ENCODE measurements at regions not wholly inside any gene's neighbourhood (a gene's known extent, or its start where the extent isn't known, plus 50 kb on each side); places are given as distances from the start of the nearest gene placed in this dataset.

- ATAC-seq: no peak
- TF ChIP-seq ZFP30 (CRISPR knock-in tag; IDR thresholded peaks at IDR 0.05) (no peak), ESRRG (CRISPR knock-in tag; IDR thresholded peaks at IDR 0.05) (no peak), ARNTL (CRISPR knock-in tag; IDR thresholded peaks at IDR 0.05; ENCODE audit: borderline replicate concordance, low read depth) (no peak), CSDC2 (CRISPR knock-in tag; IDR thresholded peaks at IDR 0.05) (no peak)
These were observed 218.0 kb upstream of the PREP start for GRCh38 chr6:105620878-105621277.

DNA sequence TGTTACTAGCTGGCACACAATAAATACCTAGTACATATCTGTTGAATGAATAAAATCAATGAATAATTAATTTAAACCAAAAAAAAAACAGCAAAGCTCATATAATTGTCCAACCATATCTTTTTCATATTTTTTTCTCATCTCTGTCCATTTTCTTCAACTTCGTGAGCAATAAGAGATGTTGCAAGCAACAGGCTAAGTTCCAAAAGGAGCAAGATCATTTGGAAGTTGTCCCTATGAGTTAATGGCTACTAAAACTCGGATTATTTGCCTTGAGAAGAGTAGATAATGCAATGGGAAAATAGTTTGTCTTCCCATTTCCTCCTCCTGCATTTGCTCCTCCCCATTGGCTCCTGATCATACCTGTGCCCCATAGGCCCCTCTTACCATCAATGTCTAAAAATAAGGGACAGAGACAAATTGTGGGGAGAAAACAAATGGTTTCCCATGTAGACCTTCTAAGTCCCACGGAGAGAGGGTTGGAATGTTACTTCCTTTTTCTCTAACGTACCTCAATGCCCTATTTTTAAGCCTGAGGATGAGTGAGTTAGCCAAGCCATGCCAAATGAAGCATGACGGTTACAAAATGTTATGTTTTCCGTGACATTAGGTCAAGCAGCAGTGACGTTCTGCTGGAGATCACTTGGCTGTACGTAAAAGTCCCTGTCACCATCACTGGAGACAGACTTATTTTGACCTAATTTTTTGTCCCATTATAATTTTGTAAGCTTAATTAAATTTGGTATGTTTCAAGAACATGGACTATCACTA, 217.3 kb upstream of the PREP start:
- no peak for ATAC-seq
- no peak for TF ChIP-seq ESRRG (CRISPR knock-in tag; IDR thresholded peaks at IDR 0.05)
- TF ChIP-seq, protein P1, sequence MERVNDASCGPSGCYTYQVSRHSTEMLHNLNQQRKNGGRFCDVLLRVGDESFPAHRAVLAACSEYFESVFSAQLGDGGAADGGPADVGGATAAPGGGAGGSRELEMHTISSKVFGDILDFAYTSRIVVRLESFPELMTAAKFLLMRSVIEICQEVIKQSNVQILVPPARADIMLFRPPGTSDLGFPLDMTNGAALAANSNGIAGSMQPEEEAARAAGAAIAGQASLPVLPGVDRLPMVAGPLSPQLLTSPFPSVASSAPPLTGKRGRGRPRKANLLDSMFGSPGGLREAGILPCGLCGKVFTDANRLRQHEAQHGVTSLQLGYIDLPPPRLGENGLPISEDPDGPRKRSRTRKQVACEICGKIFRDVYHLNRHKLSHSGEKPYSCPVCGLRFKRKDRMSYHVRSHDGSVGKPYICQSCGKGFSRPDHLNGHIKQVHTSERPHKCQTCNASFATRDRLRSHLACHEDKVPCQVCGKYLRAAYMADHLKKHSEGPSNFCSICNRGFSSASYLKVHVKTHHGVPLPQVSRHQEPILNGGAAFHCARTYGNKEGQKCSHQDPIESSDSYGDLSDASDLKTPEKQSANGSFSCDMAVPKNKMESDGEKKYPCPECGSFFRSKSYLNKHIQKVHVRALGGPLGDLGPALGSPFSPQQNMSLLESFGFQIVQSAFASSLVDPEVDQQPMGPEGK (CRISPR knock-in tag; IDR thresholded peaks at IDR 0.05; ENCODE audit: borderline replicate concordance): no peak

DNA sequence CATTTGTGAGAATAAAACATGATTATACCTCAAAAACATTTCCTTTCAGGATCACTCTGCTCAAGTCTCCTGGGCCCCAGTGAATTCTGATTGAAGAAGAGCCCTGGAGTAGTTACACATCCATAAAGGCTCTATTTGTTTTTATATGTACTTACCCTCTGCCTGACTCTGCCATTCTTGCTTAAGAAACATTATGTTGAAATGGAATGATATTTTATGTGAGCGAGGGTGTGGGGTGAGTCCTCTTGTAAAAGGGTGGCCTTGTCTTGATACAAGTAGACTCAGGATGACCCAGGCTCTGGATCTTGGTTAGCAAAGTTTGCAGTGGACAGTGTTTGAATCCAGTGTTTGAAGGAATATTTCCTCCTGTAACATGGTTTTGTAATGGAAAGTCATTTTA, 215.4 kb upstream of the PREP start:
- TF ChIP-seq GLIS3 (CRISPR knock-in tag; IDR thresholded peaks at IDR 0.05): no peak
- no peak for ATAC-seq

- TF ChIP-seq ARNTL (CRISPR knock-in tag; IDR thresholded peaks at IDR 0.05; ENCODE audit: borderline replicate concordance, low read depth): no peak
- TF ChIP-seq ZNF565 (CRISPR knock-in tag; conservative IDR thresholded peaks at IDR 0.05; ENCODE audit: low read depth): no peak
- no peak for TF ChIP-seq ZC3H10 (CRISPR knock-in tag; IDR thresholded peaks at IDR 0.05)
- TF ChIP-seq TCF4 (CRISPR knock-in tag; IDR thresholded peaks at IDR 0.05; ENCODE audit: borderline replicate concordance): no peak
- no peak for TF ChIP-seq ZNF70 (CRISPR knock-in tag; IDR thresholded peaks at IDR 0.05)
- TF ChIP-seq ZFP30 (CRISPR knock-in tag; IDR thresholded peaks at IDR 0.05): no peak
- no peak for TF ChIP-seq PPARA (CRISPR knock-in tag; IDR thresholded peaks at IDR 0.05; ENCODE audit: borderline replicate concordance)
- TF ChIP-seq, protein P2, sequence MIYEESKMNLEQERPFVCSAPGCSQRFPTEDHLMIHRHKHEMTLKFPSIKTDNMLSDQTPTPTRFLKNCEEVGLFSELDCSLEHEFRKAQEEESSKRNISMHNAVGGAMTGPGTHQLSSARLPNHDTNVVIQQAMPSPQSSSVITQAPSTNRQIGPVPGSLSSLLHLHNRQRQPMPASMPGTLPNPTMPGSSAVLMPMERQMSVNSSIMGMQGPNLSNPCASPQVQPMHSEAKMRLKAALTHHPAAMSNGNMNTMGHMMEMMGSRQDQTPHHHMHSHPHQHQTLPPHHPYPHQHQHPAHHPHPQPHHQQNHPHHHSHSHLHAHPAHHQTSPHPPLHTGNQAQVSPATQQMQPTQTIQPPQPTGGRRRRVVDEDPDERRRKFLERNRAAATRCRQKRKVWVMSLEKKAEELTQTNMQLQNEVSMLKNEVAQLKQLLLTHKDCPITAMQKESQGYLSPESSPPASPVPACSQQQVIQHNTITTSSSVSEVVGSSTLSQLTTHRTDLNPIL (CRISPR knock-in tag; IDR thresholded peaks at IDR 0.05; ENCODE audit: low read depth): no peak
- TF ChIP-seq, protein P1 (CRISPR knock-in tag; IDR thresholded peaks at IDR 0.05; ENCODE audit: borderline replicate concordance): no peak
- no peak for TF ChIP-seq BACH2 (CRISPR knock-in tag; IDR thresholded peaks at IDR 0.05; ENCODE audit: borderline replicate concordance)
- TF ChIP-seq ZFP3 (CRISPR knock-in tag; IDR thresholded peaks at IDR 0.05): no peak
- TF ChIP-seq SNAI2 (CRISPR knock-in tag; IDR thresholded peaks at IDR 0.05): no peak
- TF ChIP-seq ZNF8 (CRISPR knock-in tag; IDR thresholded peaks at IDR 0.05): no peak
- TF ChIP-seq CSDC2 (CRISPR knock-in tag; IDR thresholded peaks at IDR 0.05): no peak
- ATAC-seq: no peak
These were observed 213.6 kb upstream of the PREP start for GRCh38 chr6:105616521-105616920.

DNA sequence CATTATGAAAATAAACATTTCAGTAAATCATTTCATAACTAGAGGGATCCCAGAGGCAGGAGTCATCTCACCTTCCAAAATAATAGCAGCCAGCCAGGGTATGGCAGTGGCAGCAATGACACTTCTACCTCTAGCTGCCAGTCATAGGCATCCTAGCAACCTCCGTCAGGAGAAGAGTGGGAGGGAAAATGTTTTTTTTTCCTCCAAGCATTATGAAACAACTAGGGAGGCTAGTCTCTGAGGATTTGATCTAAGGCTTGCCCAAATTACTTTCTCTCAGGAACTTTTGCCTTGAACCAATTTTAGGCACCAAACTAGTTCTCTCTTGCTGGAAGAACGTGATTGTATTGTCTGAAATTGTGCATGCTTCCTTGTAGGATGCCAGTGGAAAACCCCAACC, 208.7 kb upstream of the PREP start:
- no peak for ATAC-seq
- TF ChIP-seq RARB (CRISPR knock-in tag; IDR thresholded peaks at IDR 0.05): no peak
- TF ChIP-seq ZC3H10 (CRISPR knock-in tag; IDR thresholded peaks at IDR 0.05): no peak
- no peak for TF ChIP-seq TSHZ2 (CRISPR knock-in tag; IDR thresholded peaks at IDR 0.05)
- TF ChIP-seq OSR1 (CRISPR knock-in tag; IDR thresholded peaks at IDR 0.05): no peak
- TF ChIP-seq, protein P3, sequence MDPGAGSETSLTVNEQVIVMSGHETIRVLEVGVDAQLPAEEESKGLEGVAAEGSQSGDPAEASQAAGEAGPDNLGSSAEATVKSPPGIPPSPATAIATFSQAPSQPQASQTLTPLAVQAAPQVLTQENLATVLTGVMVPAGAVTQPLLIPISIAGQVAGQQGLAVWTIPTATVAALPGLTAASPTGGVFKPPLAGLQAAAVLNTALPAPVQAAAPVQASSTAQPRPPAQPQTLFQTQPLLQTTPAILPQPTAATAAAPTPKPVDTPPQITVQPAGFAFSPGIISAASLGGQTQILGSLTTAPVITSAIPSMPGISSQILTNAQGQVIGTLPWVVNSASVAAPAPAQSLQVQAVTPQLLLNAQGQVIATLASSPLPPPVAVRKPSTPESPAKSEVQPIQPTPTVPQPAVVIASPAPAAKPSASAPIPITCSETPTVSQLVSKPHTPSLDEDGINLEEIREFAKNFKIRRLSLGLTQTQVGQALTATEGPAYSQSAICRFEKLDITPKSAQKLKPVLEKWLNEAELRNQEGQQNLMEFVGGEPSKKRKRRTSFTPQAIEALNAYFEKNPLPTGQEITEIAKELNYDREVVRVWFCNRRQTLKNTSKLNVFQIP (CRISPR knock-in tag; IDR thresholded peaks at IDR 0.05; ENCODE audit: borderline replicate concordance, low read depth): no peak
- TF ChIP-seq ISL1 (CRISPR knock-in tag; IDR thresholded peaks at IDR 0.05): no peak
- TF ChIP-seq ZFP3 (CRISPR knock-in tag; IDR thresholded peaks at IDR 0.05): no peak
- TF ChIP-seq CSDC2 (CRISPR knock-in tag; IDR thresholded peaks at IDR 0.05): no peak
- TF ChIP-seq, protein P1 (CRISPR knock-in tag; IDR thresholded peaks at IDR 0.05; ENCODE audit: borderline replicate concordance): no peak
- no peak for TF ChIP-seq ZNF8 (CRISPR knock-in tag; IDR thresholded peaks at IDR 0.05)
- no peak for TF ChIP-seq ZNF565 (CRISPR knock-in tag; conservative IDR thresholded peaks at IDR 0.05; ENCODE audit: low read depth)
- TF ChIP-seq BACH2 (CRISPR knock-in tag; IDR thresholded peaks at IDR 0.05; ENCODE audit: borderline replicate concordance): no peak
- TF ChIP-seq ARNTL (CRISPR knock-in tag; IDR thresholded peaks at IDR 0.05; ENCODE audit: borderline replicate concordance, low read depth): no peak
- no peak for TF ChIP-seq PPARA (CRISPR knock-in tag; IDR thresholded peaks at IDR 0.05; ENCODE audit: borderline replicate concordance)
- no peak for TF ChIP-seq TCF4 (CRISPR knock-in tag; IDR thresholded peaks at IDR 0.05; ENCODE audit: borderline replicate concordance)
- no peak for TF ChIP-seq ZNF70 (CRISPR knock-in tag; IDR thresholded peaks at IDR 0.05)

Data from SK-N-SH treated with all-trans-retinoic acid at 6 μM for 48 hours (cell line).